GM06990 (cell line): ENCODE measurements at regions not wholly inside any gene's neighbourhood (a gene's known extent, or its start where the extent isn't known, plus 50 kb on each side); places are given as distances from the start of the nearest gene placed in this dataset.
A peak's percentile ranks its signal among the peaks of the same experiment; 100 is the strongest.

Source experiments
- DNase-seq: peaks from one replicate; pipeline ENCODE4 v3.0.0-alpha.2; 2011; ENCODE audit not compliant: insufficient read length; ENCODE audit errors: extremely low read depth
- H3K27me3 ChIP-seq: replicated peaks from 2 replicates; pipeline ENCODE4 v1.6.0; 2011; ENCODE audit warnings: low read length; ENCODE audit not compliant: control insufficient read depth, insufficient read depth
- H3K36me3 ChIP-seq: 2 replicates; pipeline ENCODE4 v1.5.1; 2011; ENCODE audit warnings: low read length; ENCODE audit not compliant: control insufficient read depth, insufficient read depth
- H3K4me3 ChIP-seq: replicated peaks from 2 replicates; pipeline ENCODE4 v1.5.1; 2011; ENCODE audit warnings: low read depth, mild to moderate bottlenecking, control low read depth, low read length
- CTCF ChIP-seq: IDR thresholded peaks from 2 replicates; pipeline ENCODE4 v1.5.1; 2011; ENCODE audit warnings: low read length, control low read depth, mild to moderate bottlenecking, inconsistent platforms; ENCODE audit not compliant: insufficient read depth, poor library complexity, severe bottlenecking

- TF ChIP-seq CTCF, result no peak
- Histone ChIP-seq H3K27me3 (no peaks in the 10 kb centered on the region), H3K4me3 (no peak overlapping the region), H3K36me3 (no peaks in the 10 kb centered on the region)
- DNase-seq, result no peak
These were observed 94.3 kb upstream of the PGRMC2 start for GRCh38 chr4:128381748-128382559.

- no peak for DNase-seq
- no peaks in the 10 kb centered on the region for H3K36me3 ChIP-seq
- no peaks in the 10 kb centered on the region for H3K27me3 ChIP-seq
- H3K4me3 ChIP-seq, result no peak overlapping the region
- no peak for TF ChIP-seq CTCF
These were observed 92.7 kb upstream of the PGRMC2 start for GRCh38 chr4:128380306-128380705.

GRCh38 chr4:128379860-128380259, 92.2 kb upstream of the PGRMC2 start:
- H3K36me3 ChIP-seq, result no peaks in the 10 kb centered on the region
- TF ChIP-seq CTCF, result peak; percentile 78
- H3K27me3 ChIP-seq, result no peaks in the 10 kb centered on the region
- no peak for DNase-seq
- no peak overlapping the region for H3K4me3 ChIP-seq

DNA sequence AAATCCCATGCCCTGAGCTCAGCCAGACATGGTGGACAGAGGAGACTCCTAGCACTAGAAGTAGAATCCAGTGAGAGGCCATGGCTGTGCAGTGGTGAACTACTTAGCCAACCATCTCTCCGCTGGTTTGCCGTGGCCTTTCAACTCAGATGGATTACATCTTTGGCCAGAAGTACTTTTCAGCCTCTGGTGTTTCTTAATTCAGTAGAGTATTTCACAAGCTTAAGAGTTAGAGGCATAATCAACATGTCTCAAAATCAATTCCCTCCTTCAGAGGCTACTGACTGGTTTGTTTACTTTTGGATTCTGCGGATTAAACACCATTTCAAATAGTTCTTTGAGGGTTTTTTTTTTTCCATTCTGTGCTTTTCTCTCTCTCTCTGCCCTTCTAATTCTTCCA, 91.1 kb upstream of the PGRMC2 start:
- no peak for DNase-seq
- Histone ChIP-seq H3K27me3 (no peaks in the 10 kb centered on the region), H3K4me3 (no peak overlapping the region), H3K36me3 (no peaks in the 10 kb centered on the region)
- no peak for TF ChIP-seq CTCF

DNA sequence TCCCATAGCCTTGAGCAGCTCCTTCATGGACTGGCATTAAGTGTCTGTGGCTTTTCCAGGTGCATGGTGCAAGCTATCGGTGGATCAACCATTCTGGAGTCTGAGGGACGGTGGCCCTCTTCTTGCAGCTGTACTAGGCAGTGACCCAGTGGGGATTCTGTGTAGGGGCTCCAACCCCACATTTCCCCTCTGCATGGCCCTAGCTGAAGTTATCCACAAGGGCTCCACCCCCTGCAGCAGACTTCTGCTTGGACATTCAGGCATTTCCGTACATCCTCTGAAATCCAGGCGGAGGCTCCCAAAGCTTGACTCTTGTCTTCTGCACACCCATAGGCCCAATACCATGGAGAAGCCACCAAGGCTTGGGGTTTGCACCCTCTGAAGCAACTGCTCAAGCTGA, 89.3 kb upstream of the PGRMC2 start:
- no peak for DNase-seq

More for the DNA sequence above, 89.3 kb upstream of the PGRMC2 start:
- no peaks in the 10 kb centered on the region for H3K36me3 ChIP-seq
- no peak overlapping the region for H3K4me3 ChIP-seq
- no peak for TF ChIP-seq CTCF
- no peaks in the 10 kb centered on the region for H3K27me3 ChIP-seq
